ENCODE measurements at regions not wholly inside any gene's neighbourhood (a gene's known extent, or its start where the extent isn't known, plus 50 kb on each side); places are given as distances from the start of the nearest gene placed in this dataset.
A peak's percentile ranks its signal among the peaks of the same experiment; 100 is the strongest.

- Histone ChIP-seq H3K36me3 (no peaks in the 10 kb centered on the region), H3K27ac (no peak overlapping the region), H3K4me1 (no peaks in the 10 kb centered on the region), H3K4me3 (no peak overlapping the region), H3K9me3 (no peaks in the 10 kb centered on the region), H3K27me3 (no peaks in the 10 kb centered on the region)
- intact Hi-C loops (cut with DNase I): loop anchor here in 5 of 10 donors (5.0 to 10.0 kb wide), 4 partner anchors 377 to 762 kb away; no protein-coding TSS in a partner anchor
- ATAC-seq (no peak), DNase-seq (no peak)
- TF ChIP-seq CTCF (IDR thresholded peaks at IDR 0.05) (no peak), POLR2A (IDR thresholded peaks at IDR 0.05) (no peak)
Measured at GRCh38 chr9:18250053-18250452, 223.9 kb upstream of the ADAMTSL1 start.

- ATAC-seq (no peak), DNase-seq (no peak)
- 77 to 91% (median 85%) methylated on average over 9 of the region's 9 CpGs for WGBS, 4 donors
- Histone ChIP-seq H3K27ac (no peak overlapping the region), H3K9me3 (no peaks in the 10 kb centered on the region), H3K27me3 (no peaks in the 10 kb centered on the region), H3K36me3 (no peaks in the 10 kb centered on the region), H3K4me3 (no peak overlapping the region), H3K4me1 (peaks cover 0 to 9% (median 0%) of the 10 kb centered on the region in 12 donors)
- TF ChIP-seq CTCF (IDR thresholded peaks at IDR 0.05) (no peak), POLR2A (IDR thresholded peaks at IDR 0.05) (no peak)
- intact Hi-C loops (cut with DNase I): loop anchor here in 6 of 10 donors (2.0 to 10.0 kb wide), 7 partner anchors 187 to 775 kb away; no protein-coding TSS in a partner anchor
Measured at GRCh38 chr9:18253950-18254349, 220.0 kb upstream of the ADAMTSL1 start.

- DNase-seq: peak; percentile 76 to 84 (median 80)
- Histone ChIP-seq H3K27ac (no peak overlapping the region), H3K27me3 (no peaks in the 10 kb centered on the region), H3K4me3 (no peak overlapping the region), H3K4me1 (peaks cover 0 to 11% (median 1%) of the 10 kb centered on the region in 12 donors), H3K36me3 (no peaks in the 10 kb centered on the region), H3K9me3 (no peaks in the 10 kb centered on the region)
- TF ChIP-seq CTCF (IDR thresholded peaks at IDR 0.05): peak; percentile 94 to 99 (median 97)
- no peak for TF ChIP-seq POLR2A (IDR thresholded peaks at IDR 0.05)
- 0 to 2% (median 1%) methylated on average over 9 of the region's 9 CpGs for WGBS, 4 donors
- peak; percentile 71 to 88 (median 85) for ATAC-seq
- intact Hi-C loops (cut with DNase I): loop anchor here (1.0 to 10.0 kb wide), 12 partner anchors 186 to 777 kb away; partner anchors contain the start of gene SAXO1 (in 2 of the 10)
Measured at GRCh38 chr9:18255158-18255629, 218.8 kb upstream of the ADAMTSL1 start.

GRCh38 chr9:18255747-18256146 lies 218.2 kb upstream of the ADAMTSL1 start:
- no peak overlapping the region for H3K4me3 ChIP-seq
- no peaks in the 10 kb centered on the region for H3K36me3 ChIP-seq
- TF ChIP-seq CTCF (IDR thresholded peaks at IDR 0.05) (no peak), POLR2A (IDR thresholded peaks at IDR 0.05) (no peak)
- no peak overlapping the region for H3K27ac ChIP-seq
- H3K27me3 ChIP-seq: no peaks in the 10 kb centered on the region
- H3K9me3 ChIP-seq: no peaks in the 10 kb centered on the region
- ATAC-seq: no peak
- DNase-seq: no peak
- intact Hi-C loops (cut with DNase I): loop anchor here (1.0 to 10.0 kb wide), 13 partner anchors 183 to 777 kb away; partner anchors contain the start of gene SAXO1 (in 2 of the 10)
- WGBS, 4 donors: 71 to 81% (median 72%) methylated on average over 4 of the region's 4 CpGs
- peaks cover 0 to 16% (median 4%) of the 10 kb centered on the region in 12 donors for H3K4me1 ChIP-seq

All from heart left ventricle (tissue), 16 donors.